IMR-90 (cell line): ENCODE measurements at regions not wholly inside any gene's neighbourhood (a gene's known extent, or its start where the extent isn't known, plus 50 kb on each side); places are given as distances from the start of the nearest gene placed in this dataset.

Source experiments
- ATAC-seq: fragments of 200-7000 bp; cut with Tn5 transposase; 2 replicates; pipeline ENCODE4 v1.9.1; 2020; ENCODE audit warnings: low read depth, mild to moderate bottlenecking, moderate library complexity
- BruUV-seq: library from RNA; stranded (reverse); fragments of 400-500 nt; replicated peaks from 2 replicates; lab custom pipeline; 2021; lab: Mats Ljungman, UMichigan
- CTCF ChIA-PET: fragments of 300-600 bp; formaldehyde crosslinking; extraction: SDS; loops from one replicate; lab custom pipeline; 2021; ENCODE audit warnings: antibody characterized with exemption; lab: Yijun Ruan, JAX
- POLR2A ChIA-PET: fragments of 300-600 bp; sonication (Branson Sonifier 250); formaldehyde crosslinking; loops from one replicate; lab custom pipeline; 2022; ENCODE audit warnings: antibody characterized with exemption; ENCODE audit not compliant: unreplicated experiment; lab: Charles Lee
- DNase-seq: peaks from one replicate; pipeline ENCODE4 v3.0.0; 2013
- H2AFZ ChIP-seq: replicated peaks from 2 replicates; pipeline ENCODE3; 2013; ENCODE audit warnings: low read length, mild to moderate bottlenecking; ENCODE audit not compliant: poor library complexity
- H2AK5ac ChIP-seq: 2 replicates; pipeline ENCODE4 v1.6.1; 2013; ENCODE audit warnings: low read depth, low read length, inconsistent platforms
- H2AK9ac ChIP-seq: replicated peaks from 2 replicates; pipeline ENCODE3; 2013; ENCODE audit warnings: mild to moderate bottlenecking, low read depth, low read length, moderate library complexity; ENCODE audit not compliant: poor library complexity
- H2BK120ac ChIP-seq: 2 replicates; pipeline ENCODE4 v1.6.1; 2013; ENCODE audit warnings: low read depth, low read length, inconsistent platforms
- H2BK15ac ChIP-seq: 3 replicates; pipeline ENCODE4 v1.6.1; 2013; ENCODE audit warnings: low read depth, low read length, inconsistent platforms
- H2BK20ac ChIP-seq: 2 replicates; pipeline ENCODE4 v1.6.1; 2013; ENCODE audit warnings: low read depth, mild to moderate bottlenecking, inconsistent platforms, low read length, moderate library complexity
- H2BK5ac ChIP-seq: 2 replicates; pipeline ENCODE4 v1.6.1; 2013; ENCODE audit warnings: mild to moderate bottlenecking, low read depth, low read length, inconsistent platforms; ENCODE audit not compliant: poor library complexity, severe bottlenecking
- H3K14ac ChIP-seq: replicated peaks from 2 replicates; pipeline ENCODE4 v1.6.1; 2013; ENCODE audit warnings: low read depth, low read length, inconsistent platforms
- H3K18ac ChIP-seq: 2 replicates; pipeline ENCODE4 v1.6.1; 2013; ENCODE audit warnings: low read depth, low read length, control low read depth
- H3K23ac ChIP-seq: 2 replicates; pipeline ENCODE4 v1.6.1; 2013; ENCODE audit warnings: low read depth, low read length, inconsistent platforms
- H3K27ac ChIP-seq: 2 replicates; pipeline ENCODE4 v1.5.1; 2013; ENCODE audit warnings: mild to moderate bottlenecking, control low read depth, low read length; ENCODE audit not compliant: insufficient read depth
- H3K27me3 ChIP-seq: 2 replicates; pipeline ENCODE4 v1.6.1; 2013; ENCODE audit warnings: low read length; ENCODE audit not compliant: control insufficient read depth, insufficient read depth
- H3K36me3 ChIP-seq: 2 replicates; pipeline ENCODE4 v1.6.1; 2013; ENCODE audit warnings: low read length, mixed read lengths; ENCODE audit not compliant: control insufficient read depth, insufficient read depth
- H3K4ac ChIP-seq: 2 replicates; pipeline ENCODE4 v1.6.1; 2013; ENCODE audit warnings: low read depth, low read length, inconsistent platforms
- H3K4me1 ChIP-seq: 2 replicates; pipeline ENCODE4 v1.6.1; 2013; ENCODE audit warnings: low read length, mixed read lengths; ENCODE audit not compliant: control insufficient read depth, insufficient read depth
- H3K4me2 ChIP-seq: 2 replicates; pipeline ENCODE4 v1.6.1; 2013; ENCODE audit warnings: low read depth, mild to moderate bottlenecking, control low read depth, low read length, moderate library complexity
- H3K4me3 ChIP-seq: 2 replicates; pipeline ENCODE4 v1.5.1; 2013; ENCODE audit warnings: low read depth, mild to moderate bottlenecking, control low read depth, low read length, moderate library complexity; ENCODE audit not compliant: insufficient read depth
- H3K56ac ChIP-seq: 2 replicates; pipeline ENCODE4 v1.6.1; 2013; ENCODE audit warnings: low read length, inconsistent platforms; ENCODE audit not compliant: insufficient read depth; ENCODE audit errors: extremely low read depth
- H3K79me1 ChIP-seq, 2 experiments: 2 replicates each; pipeline ENCODE4 v1.6.1; 2013; ENCODE audit warnings: low read length in 2 of 2, inconsistent platforms in 1 of 2, low read depth in 1 of 2
- H3K9ac ChIP-seq: 2 replicates; pipeline ENCODE4 v1.6.1; 2013; ENCODE audit warnings: low read depth, low read length, control low read depth
- H3K9me1 ChIP-seq: 2 replicates; pipeline ENCODE4 v1.6.1; 2013; ENCODE audit warnings: low read length, inconsistent platforms; ENCODE audit not compliant: insufficient read depth
- H3K9me3 ChIP-seq: 2 replicates; pipeline ENCODE4 v1.6.1; 2013; ENCODE audit warnings: low read length; ENCODE audit not compliant: control insufficient read depth, insufficient read depth
- H4K20me1 ChIP-seq: 2 replicates; pipeline ENCODE4 v1.6.1; 2013; ENCODE audit warnings: low read length, inconsistent platforms; ENCODE audit not compliant: insufficient read depth
- H4K5ac ChIP-seq: 2 replicates; pipeline ENCODE4 v1.6.1; 2013; ENCODE audit warnings: mild to moderate bottlenecking, low read depth, low read length, control low read depth
- H4K8ac ChIP-seq, 2 experiments: 2 replicates each; pipeline ENCODE4 v1.6.1; 2013; ENCODE audit warnings: low read depth in 2 of 2, low read length in 2 of 2, control low read depth in 1 of 2, inconsistent platforms in 1 of 2
- H4K91ac ChIP-seq: 2 replicates; pipeline ENCODE4 v1.6.1; 2013; ENCODE audit warnings: low read depth, low read length, inconsistent platforms; ENCODE audit not compliant: insufficient read depth
- CEBPB ChIP-seq: IDR thresholded peaks from 2 replicates; pipeline ENCODE4 v1.6.1; 2012; ENCODE audit warnings: low read depth, low read length, improper control_type of control experiment
- CHD1 ChIP-seq: IDR thresholded peaks from 2 replicates; pipeline ENCODE4 v1.6.1; 2012; ENCODE audit warnings: low read depth, low read length, improper control_type of control experiment
- MAFK ChIP-seq: IDR thresholded peaks from 2 replicates; pipeline ENCODE4 v1.6.1; 2012; ENCODE audit warnings: low read depth, low read length, improper control_type of control experiment
- MAZ ChIP-seq: IDR thresholded peaks from 2 replicates; pipeline ENCODE4 v1.6.1; 2012; ENCODE audit warnings: low read depth, mild to moderate bottlenecking, low read length, improper control_type of control experiment, moderate library complexity, borderline replicate concordance
- MXI1 ChIP-seq: IDR thresholded peaks from 2 replicates; pipeline ENCODE4 v1.6.1; 2012; ENCODE audit warnings: low read depth, mild to moderate bottlenecking, low read length, moderate library complexity, borderline replicate concordance
- NFE2L2 ChIP-seq: fragments of 150-350 bp; IDR thresholded peaks from 2 replicates; pipeline ENCODE4 v1.6.1; 2016; ENCODE audit warnings: low read depth, mild to moderate bottlenecking, low read length
- POLR2A ChIP-seq: IDR thresholded peaks from 2 replicates; pipeline ENCODE4 v1.6.1; 2012; ENCODE audit warnings: mild to moderate bottlenecking, low read depth, low read length
- RCOR1 ChIP-seq: IDR thresholded peaks from 2 replicates; pipeline ENCODE4 v1.6.1; 2012; ENCODE audit warnings: mild to moderate bottlenecking, low read length, improper control_type of control experiment; ENCODE audit not compliant: insufficient replicate concordance
- USF2 ChIP-seq: fragments of 150-350 bp; IDR thresholded peaks from 2 replicates; pipeline ENCODE4 v1.6.1; 2017; ENCODE audit warnings: mild to moderate bottlenecking, antibody characterized with exemption, low read length, low read depth
- WGBS, 2 experiments: methylation state at CpG; one replicate each; pipeline versions ENCODE4 v1.1.5 to v1.1.7; 2013; ENCODE audit warnings: missing lambda C conversion rate in 2 of 2; ENCODE audit not compliant: insufficient read length in 1 of 2; ENCODE audit errors: extremely low coverage in 2 of 2; 5-methylcytosine and 5-hydroxymethylcytosine counted together
- dilution Hi-C: fragments of 300-500 bp; cut with HindIII; formaldehyde crosslinking; loops from one replicate; pipeline ENCODE4 v1.14.3; 2018; ENCODE audit warnings: low sequenced_read_pairs; ENCODE audit not compliant: unreplicated experiment
- in situ Hi-C: fragments of 300-500 bp; cut with MboI; formaldehyde crosslinking; loops from 3 replicates; pipeline ENCODE4 v1.14.3; 2019; ENCODE audit warnings: low sequenced_read_pairs, inconsistent platforms, mixed read lengths
- intact Hi-C: fragments of 100-400 bp; cut with micrococcal nuclease; formaldehyde crosslinking; loops from 2 replicates; pipeline ENCODE4 v1.10.0; 2022

- Histone ChIP-seq H2AK5ac (no peak overlapping the region), H3K4ac (no peak overlapping the region), H2BK120ac (no peak overlapping the region), H4K91ac (no peak overlapping the region), H3K18ac (no peak overlapping the region), H3K36me3 (no peaks in the 10 kb centered on the region), H3K9me1 (no peaks in the 10 kb centered on the region), H3K23ac (no peak overlapping the region), H4K8ac (no peak overlapping the region), H4K20me1 (no peaks in the 10 kb centered on the region), H3K27me3 (no peaks in the 10 kb centered on the region), H3K4me2 (no peak overlapping the region), H2AK9ac (no peak overlapping the region), H3K9me3 (no peaks in the 10 kb centered on the region), H3K9ac (no peak overlapping the region), H3K56ac (no peak overlapping the region), H3K79me1 (no peaks in the 10 kb centered on the region), H4K5ac (no peak overlapping the region), H2BK20ac (no peak overlapping the region), H3K4me3 (no peak overlapping the region), H3K14ac (no peak overlapping the region), H3K27ac (no peak overlapping the region), H2AFZ (no peak overlapping the region), H3K4me1 (no peaks in the 10 kb centered on the region), H2BK5ac (no peak overlapping the region), H2BK15ac (no peak overlapping the region)
- no peak for ATAC-seq
- no peak for TF ChIP-seq POLR2A
- no peak for TF ChIP-seq CHD1
- TF ChIP-seq MXI1 = no peak
- TF ChIP-seq NFE2L2 = no peak
- no peak for TF ChIP-seq CEBPB
- no peak for TF ChIP-seq MAZ
- no peak for TF ChIP-seq USF2
- TF ChIP-seq MAFK = no peak
- no peak for TF ChIP-seq RCOR1
- CTCF ChIA-PET = no interaction called here
- BruUV-seq = no TSS peak
- POLR2A ChIA-PET = no interaction called here
- DNase-seq = no peak
- no CpG with 5 or more reads among the region's 5 CpGs for WGBS, 2 experiments
- intact Hi-C loops (no loop called here), dilution Hi-C loops (no loop called here), in situ Hi-C loops (no loop called here)
Measured at GRCh38 chr20:17138237-17138636, 88.6 kb upstream of the PCSK2 start.
